ENCODE measurements at regions not wholly inside any gene's neighbourhood (a gene's known extent, or its start where the extent isn't known, plus 50 kb on each side); places are given as distances from the start of the nearest gene placed in this dataset.

DNA sequence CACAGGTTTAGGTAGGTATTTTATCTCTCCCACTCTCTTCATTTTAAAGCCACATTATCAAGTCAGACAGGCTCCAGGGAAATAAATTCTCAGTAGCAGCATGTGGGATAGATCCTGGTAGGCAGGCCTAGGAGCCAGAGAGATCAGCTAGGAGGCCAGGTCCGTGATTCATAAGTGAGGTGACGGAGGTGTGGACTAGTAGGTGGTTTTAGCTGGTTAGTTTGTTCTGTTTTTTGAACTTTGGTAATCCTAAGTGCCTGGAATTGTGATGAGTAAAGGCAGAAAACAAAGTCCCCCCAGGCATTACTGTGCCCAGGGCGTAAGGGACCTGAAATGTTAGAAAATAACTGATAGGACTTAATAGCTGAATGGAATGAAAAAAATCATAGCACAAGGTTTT, 53.6 kb upstream of the E2F3 start:
- TF ChIP-seq, protein P1, sequence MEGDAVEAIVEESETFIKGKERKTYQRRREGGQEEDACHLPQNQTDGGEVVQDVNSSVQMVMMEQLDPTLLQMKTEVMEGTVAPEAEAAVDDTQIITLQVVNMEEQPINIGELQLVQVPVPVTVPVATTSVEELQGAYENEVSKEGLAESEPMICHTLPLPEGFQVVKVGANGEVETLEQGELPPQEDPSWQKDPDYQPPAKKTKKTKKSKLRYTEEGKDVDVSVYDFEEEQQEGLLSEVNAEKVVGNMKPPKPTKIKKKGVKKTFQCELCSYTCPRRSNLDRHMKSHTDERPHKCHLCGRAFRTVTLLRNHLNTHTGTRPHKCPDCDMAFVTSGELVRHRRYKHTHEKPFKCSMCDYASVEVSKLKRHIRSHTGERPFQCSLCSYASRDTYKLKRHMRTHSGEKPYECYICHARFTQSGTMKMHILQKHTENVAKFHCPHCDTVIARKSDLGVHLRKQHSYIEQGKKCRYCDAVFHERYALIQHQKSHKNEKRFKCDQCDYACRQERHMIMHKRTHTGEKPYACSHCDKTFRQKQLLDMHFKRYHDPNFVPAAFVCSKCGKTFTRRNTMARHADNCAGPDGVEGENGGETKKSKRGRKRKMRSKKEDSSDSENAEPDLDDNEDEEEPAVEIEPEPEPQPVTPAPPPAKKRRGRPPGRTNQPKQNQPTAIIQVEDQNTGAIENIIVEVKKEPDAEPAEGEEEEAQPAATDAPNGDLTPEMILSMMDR (IDR thresholded peaks at IDR 0.05) = no peak
- TF ChIP-seq POLR2A (IDR thresholded peaks at IDR 0.05) (no peak), POLR2AphosphoS5 (IDR thresholded peaks at IDR 0.05) (no peak)

Measured in breast epithelium (tissue), 3 donors.